ENCODE measurements at regions not wholly inside any gene's neighbourhood (a gene's known extent, or its start where the extent isn't known, plus 50 kb on each side); places are given as distances from the start of the nearest gene placed in this dataset.

GRCh38 chr14:35940291-35940690 is 114.2 kb downstream of the BRMS1L start:
- Histone ChIP-seq H4K20me1 (replicated peaks; ENCODE audit: control insufficient read depth, extremely low read depth, insufficient read depth, low read length) (no peaks in the 10 kb centered on the region), H3K79me2 (ENCODE audit: control insufficient read depth, insufficient read depth, low read length) (no peaks in the 10 kb centered on the region), H3K4me3 (replicated peaks in 1 of 3; ENCODE audit: insufficient read depth in 1 of 3, low read depth in 1 of 3, low read length in 3 of 3) (no peak overlapping the region), H3K9me1 (replicated peaks; ENCODE audit: control insufficient read depth, extremely low read depth, insufficient read depth, low read length) (no peaks in the 10 kb centered on the region), H3K36me3 (ENCODE audit: control insufficient read depth in 2 of 2, extremely low read depth in 1 of 2, insufficient read depth in 2 of 2, low read length in 2 of 2) (no peaks in the 10 kb centered on the region), H3K27me3 (ENCODE audit: control insufficient read depth in 2 of 2, insufficient read depth in 2 of 2, low read length in 2 of 2) (peaks cover 2 to 6% of the 10 kb centered on the region in 2 experiments), H3K9me3 (replicated peaks; ENCODE audit: control insufficient read depth, insufficient read depth, low read length) (no peaks in the 10 kb centered on the region), H3K9ac (replicated peaks; ENCODE audit: extremely low read depth, insufficient read depth, low read length) (no peak overlapping the region), H3K4me1 (ENCODE audit: control insufficient read depth, extremely low read depth, insufficient read depth, low read length) (no peaks in the 10 kb centered on the region), H3K27ac (ENCODE audit: insufficient read depth, low read depth, low read length) (no peak overlapping the region), H2AFZ (ENCODE audit: low read depth, low read length) (no peak overlapping the region), H3K4me2 (ENCODE audit: insufficient read depth, low read length) (no peak overlapping the region)
- intact Hi-C loops (cut with micrococcal nuclease) (no loop called here), dilution Hi-C loops (cut with MboI; ENCODE audit: extremely low pct_ligation_motif_present, low sequenced_read_pairs) (no loop called here)
- no peak for TF ChIP-seq JUN (IDR thresholded peaks at IDR 0.05; ENCODE audit: borderline replicate concordance, insufficient read depth, insufficient read length, low read depth)
- no peak for TF ChIP-seq MYC (IDR thresholded peaks at IDR 0.05; ENCODE audit: low read depth, low read length)
- no peak for TF ChIP-seq POLR2A (IDR thresholded peaks at IDR 0.05; ENCODE audit: low read depth, low read length)
- TF ChIP-seq CTCF (IDR thresholded peaks at IDR 0.05; ENCODE audit: extremely low read depth in 1 of 2, insufficient read depth in 1 of 2, low read depth in 1 of 2, low read length in 2 of 2), result no peak
- no peak for TF ChIP-seq POLR2AphosphoS5 (IDR thresholded peaks at IDR 0.05; ENCODE audit: insufficient read depth, low read depth, low read length)
- TF ChIP-seq EZH2 (IDR thresholded peaks at IDR 0.05; ENCODE audit: borderline replicate concordance, low read depth, low read length, severe bottlenecking), result no peak
- no peak for TF ChIP-seq GATA2 (IDR thresholded peaks at IDR 0.05; ENCODE audit: insufficient read depth, insufficient read length, low read depth, low read length)
- TF ChIP-seq FOS (IDR thresholded peaks at IDR 0.05; ENCODE audit: borderline replicate concordance, insufficient read depth, low read length), result no peak
- no peak for TF ChIP-seq MAX (IDR thresholded peaks at IDR 0.05; ENCODE audit: insufficient read depth, insufficient read length)
- CTCF ChIA-PET, result no interaction called here
- no peak for FAIRE-seq
- POLR2A ChIA-PET, result no interaction called here
- no TSS peak for BruUV-seq (replicated peaks)
- DNase-seq (ENCODE audit: low read depth, low spot score), result no peak

Data from endothelial cell of umbilical vein (primary cell).